CD4-positive, alpha-beta T cell (primary cell): ENCODE measurements at regions not wholly inside any gene's neighbourhood (a gene's known extent, or its start where the extent isn't known, plus 50 kb on each side); places are given as distances from the start of the nearest gene placed in this dataset.

Experiments used
- ATAC-seq: fragments of 200-7000 bp; cut with Tn5 transposase; one replicate; pipeline ENCODE4 v1.10.0; 2022; ENCODE audit warnings: mild to moderate bottlenecking; ENCODE audit not compliant: poor library complexity
- CTCF ChIA-PET: fragments of 350-600 bp; sonication (Branson Sonifier 250); formaldehyde crosslinking; loops from one replicate; lab custom pipeline; 2021; ENCODE audit warnings: antibody characterized with exemption, inconsistent platforms; lab: Charles Lee
- POLR2A ChIA-PET: fragments of 350-600 bp; sonication (Branson Sonifier 250); formaldehyde crosslinking; loops from one replicate; lab custom pipeline; 2021; ENCODE audit warnings: antibody characterized with exemption, inconsistent platforms; lab: Charles Lee
- DNase-seq, 14 experiments: peaks; one replicate each; pipeline ENCODE4 v3.0.0-alpha.2; 2013 to 2020; ENCODE audit warnings: mixed read lengths in 2 of 14
- H3K27ac ChIP-seq, 2 donors: one replicate each; pipeline versions ENCODE4 v1.5.1 to v1.7.0; 2013; ENCODE audit warnings: low read length in 2 of 2, low read depth in 1 of 2, mild to moderate bottlenecking in 1 of 2
- H3K27me3 ChIP-seq, 2 experiments: 1 replicate in 1 of 2; 2 replicates in 1 of 2; pipeline versions ENCODE4 v1.6.1 to v1.7.0; 2013; ENCODE audit warnings: low read length in 2 of 2, control low read depth in 1 of 2, mild to moderate bottlenecking in 1 of 2, moderate library complexity in 1 of 2; ENCODE audit not compliant: insufficient read depth in 2 of 2, control insufficient read depth in 1 of 2
- H3K36me3 ChIP-seq: one replicate; pipeline ENCODE4 v1.6.1; 2013; ENCODE audit warnings: low read length, control low read depth; ENCODE audit not compliant: insufficient read depth
- H3K4me1 ChIP-seq: one replicate; pipeline ENCODE4 v1.6.1; 2013; ENCODE audit warnings: low read length, control low read depth; ENCODE audit not compliant: insufficient read depth
- H3K4me3 ChIP-seq: one replicate; pipeline ENCODE4 v1.5.1; 2013; ENCODE audit warnings: mild to moderate bottlenecking, low read length, moderate library complexity
- H3K9me3 ChIP-seq, 2 experiments: 1 replicate in 1 of 2; 2 replicates in 1 of 2; pipeline versions ENCODE4 v1.6.1 to v1.7.0; 2013; ENCODE audit warnings: low read length in 2 of 2, mild to moderate bottlenecking in 2 of 2, control low read depth in 1 of 2, moderate library complexity in 1 of 2; ENCODE audit not compliant: control insufficient read depth in 1 of 2, insufficient read depth in 1 of 2
- H3K27ac Mint-ChIP-seq: one replicate; pipeline ENCODE4 v1.8.0; 2020; ENCODE audit warnings: mixed read lengths
- H3K27me3 Mint-ChIP-seq: one replicate; pipeline ENCODE4 v1.8.0; 2021; ENCODE audit warnings: mixed read lengths
- H3K36me3 Mint-ChIP-seq: one replicate; pipeline ENCODE4 v1.8.0; 2021; ENCODE audit warnings: low read depth, mixed read lengths
- H3K4me1 Mint-ChIP-seq: one replicate; pipeline ENCODE4 v1.8.0; 2021; ENCODE audit warnings: low read depth, mixed read lengths
- H3K4me3 Mint-ChIP-seq: one replicate; pipeline ENCODE4 v1.8.0; 2020; ENCODE audit warnings: mild to moderate bottlenecking, mixed read lengths
- H3K9me3 Mint-ChIP-seq: one replicate; pipeline ENCODE4 v1.8.0; 2020; ENCODE audit warnings: mixed read lengths
- CTCF ChIP-seq: fragments of 200-600 bp; IDR thresholded peaks from one replicate; pipeline ENCODE4 v1.8.0; 2022; ENCODE audit warnings: antibody characterized with exemption, mild to moderate bottlenecking
- intact Hi-C, 2 experiments: fragments of 100-400 bp; cut with DNase I in 1 of 2; cut with micrococcal nuclease in 1 of 2; formaldehyde crosslinking; loops; one replicate each; pipeline versions ENCODE4 v1.15.1 to v1.9.0; 2023 to 2025; cut with DNase I, micrococcal nuclease

DNA sequence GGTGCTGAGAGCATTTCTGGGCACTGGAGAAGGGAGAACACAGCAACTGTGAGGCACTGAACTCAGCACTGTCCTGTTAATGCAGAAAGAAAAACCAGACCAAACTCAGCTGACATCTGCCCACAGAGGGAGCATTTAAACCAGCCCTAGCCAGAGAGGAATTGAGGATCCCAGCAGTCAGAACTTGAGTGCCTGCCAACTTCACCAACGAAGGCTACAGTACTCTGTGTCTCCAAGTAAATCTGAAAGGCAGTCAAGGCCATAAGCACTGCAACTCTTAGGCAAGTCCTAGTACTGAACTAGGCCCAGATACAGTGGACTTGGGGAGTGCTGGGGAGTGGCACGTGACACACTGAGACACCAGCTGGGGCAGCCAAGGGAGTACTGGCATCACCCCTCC, 176.2 kb upstream of the ZC3H15 start:
- no peak for TF ChIP-seq CTCF
- H3K36me3 Mint-ChIP-seq, result peaks cover 52% of the 10 kb centered on the region
- H3K4me3 ChIP-seq, result no peak overlapping the region

GRCh38 chr2:186319105-186319504, 167.0 kb upstream of the ZC3H15 start:
- H3K27me3 Mint-ChIP-seq, result no peaks in the 10 kb centered on the region
- no peaks in the 10 kb centered on the region for H3K36me3 ChIP-seq
- peaks cover 6% of the 10 kb centered on the region for H3K4me1 Mint-ChIP-seq
- ChIA-PET CTCF (no interaction called here), POLR2A (no interaction called here)
- peaks cover 0 to 7% of the 10 kb centered on the region in 2 experiments for H3K9me3 ChIP-seq
- ATAC-seq, result no peak
- peaks cover 16% of the 10 kb centered on the region for H3K9me3 Mint-ChIP-seq
- intact Hi-C loops, result no loop called here
- no peak for TF ChIP-seq CTCF
- DNase-seq, result no peak
- H3K4me1 ChIP-seq, result no peaks in the 10 kb centered on the region
- no peak overlapping the region for H3K27ac ChIP-seq
- no peak overlapping the region for H3K4me3 ChIP-seq
- H3K27me3 ChIP-seq, result no peaks in the 10 kb centered on the region
- no peak overlapping the region for H3K27ac Mint-ChIP-seq
- H3K36me3 Mint-ChIP-seq, result peaks cover 52% of the 10 kb centered on the region
- no peak overlapping the region for H3K4me3 Mint-ChIP-seq

More for the DNA sequence above, 176.2 kb upstream of the ZC3H15 start:
- Histone ChIP-seq H3K36me3 (no peaks in the 10 kb centered on the region), H3K27me3 (no peaks in the 10 kb centered on the region), H3K9me3 (peaks cover 0 to 9% of the 10 kb centered on the region in 2 experiments), H3K27ac (no peak overlapping the region), H3K4me1 (no peaks in the 10 kb centered on the region)
- Mint-ChIP-seq H3K4me1 (no peaks in the 10 kb centered on the region), H3K27ac (no peak overlapping the region), H3K9me3 (peaks cover 4% of the 10 kb centered on the region), H3K4me3 (no peak overlapping the region), H3K27me3 (no peaks in the 10 kb centered on the region)
- DNase-seq (no peak), ATAC-seq (no peak)
- intact Hi-C loops, result no loop called here
- ChIA-PET POLR2A (no interaction called here), CTCF (no interaction called here)

DNA sequence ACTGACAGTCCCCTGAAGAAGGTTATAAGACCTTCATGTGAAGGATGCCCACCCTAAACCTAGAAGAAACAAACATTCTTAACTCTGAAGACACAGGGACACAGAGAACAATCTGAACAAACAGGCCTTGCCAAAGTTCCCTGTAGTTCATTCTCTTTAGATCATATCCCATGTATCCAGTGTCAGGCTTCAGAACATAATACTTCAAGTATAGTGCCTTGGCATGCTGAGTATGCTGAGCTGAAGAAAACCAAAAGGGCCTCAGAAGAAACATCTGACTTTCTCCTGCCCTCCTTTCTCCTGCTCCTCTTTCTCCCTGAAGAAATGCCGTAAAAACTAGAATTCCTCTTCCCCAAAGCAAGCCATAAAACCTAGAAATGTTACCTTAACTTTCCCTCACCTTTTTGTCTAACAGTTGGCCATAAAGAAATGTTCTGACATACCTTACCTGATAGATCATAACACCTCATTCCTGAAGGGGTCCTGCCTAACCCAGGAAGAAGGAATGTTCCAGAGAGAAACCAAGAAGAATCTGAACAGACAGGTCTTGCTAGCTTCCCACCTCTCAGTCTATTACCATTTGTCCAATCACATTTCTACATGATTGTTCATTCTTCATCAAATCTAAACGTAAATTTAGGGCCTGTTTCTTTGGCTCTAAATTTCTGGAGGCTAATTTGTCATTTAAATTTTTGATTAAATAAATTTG, 160.1 kb upstream of the ZC3H15 start:
- no peaks in the 10 kb centered on the region for H3K27me3 Mint-ChIP-seq
- H3K27ac Mint-ChIP-seq, result no peak overlapping the region
- ChIA-PET CTCF (no interaction called here), POLR2A (no interaction called here)
- H3K9me3 ChIP-seq, result no peaks in the 10 kb centered on the region
- H3K4me3 ChIP-seq, result no peak overlapping the region
- no peaks in the 10 kb centered on the region for H3K36me3 ChIP-seq
- H3K36me3 Mint-ChIP-seq, result peaks cover 11% of the 10 kb centered on the region
- H3K9me3 Mint-ChIP-seq, result peaks cover 4% of the 10 kb centered on the region
- H3K4me3 Mint-ChIP-seq, result no peak overlapping the region
- no peaks in the 10 kb centered on the region for H3K27me3 ChIP-seq
- DNase-seq (no peak), ATAC-seq (no peak)
- no peak for TF ChIP-seq CTCF
- intact Hi-C loops, result no loop called here
- H3K4me1 Mint-ChIP-seq, result peaks cover 6% of the 10 kb centered on the region
- no peak overlapping the region for H3K27ac ChIP-seq
- no peaks in the 10 kb centered on the region for H3K4me1 ChIP-seq
